MCF 10A (cell line): ENCODE measurements at regions not wholly inside any gene's neighbourhood (a gene's known extent, or its start where the extent isn't known, plus 50 kb on each side); places are given as distances from the start of the nearest gene placed in this dataset.

Experiments used
- BruUV-seq: library from RNA; stranded (reverse); fragments of 400-500 nt; replicated peaks from 2 replicates; lab custom pipeline; 2021; lab: Mats Ljungman, UMichigan
- CTCF ChIA-PET: fragments of 300-600 bp; sonication (Branson Sonifier 250); formaldehyde crosslinking; extraction: SDS; loops from one replicate; lab custom pipeline; 2021; ENCODE audit warnings: antibody characterized with exemption, inconsistent platforms; lab: Yijun Ruan, JAX
- POLR2A ChIA-PET: fragments of 300-600, 350-650 bp; sonication (Branson Sonifier 250); formaldehyde crosslinking; extraction: SDS; loops from one replicate; lab custom pipeline; 2020; ENCODE audit warnings: antibody characterized with exemption, inconsistent platforms; lab: Yijun Ruan, JAX
- DNase-seq: peaks from one replicate; pipeline ENCODE4 v3.0.0-alpha.2; 2018; ENCODE audit not compliant: unreplicated experiment
- H3K27ac Mint-ChIP-seq: one replicate; pipeline ENCODE4 v1.8.0; 2022; ENCODE audit warnings: mild to moderate bottlenecking, low read depth, mixed read lengths; ENCODE audit not compliant: unreplicated experiment
- H3K27me3 Mint-ChIP-seq: one replicate; pipeline ENCODE4 v1.8.0; 2022; ENCODE audit warnings: mixed read lengths; ENCODE audit not compliant: insufficient read depth, unreplicated experiment
- H3K36me3 Mint-ChIP-seq: one replicate; pipeline ENCODE4 v1.8.0; 2022; ENCODE audit warnings: mild to moderate bottlenecking, moderate library complexity, mixed read lengths; ENCODE audit not compliant: insufficient read depth, unreplicated experiment
- H3K4me1 Mint-ChIP-seq: one replicate; pipeline ENCODE4 v1.8.0; 2022; ENCODE audit warnings: mixed read lengths; ENCODE audit not compliant: insufficient read depth, unreplicated experiment
- H3K4me3 Mint-ChIP-seq: one replicate; pipeline ENCODE4 v1.8.0; 2022; ENCODE audit warnings: mild to moderate bottlenecking, moderate library complexity, mixed read lengths; ENCODE audit not compliant: unreplicated experiment
- H3K9me3 Mint-ChIP-seq: one replicate; pipeline ENCODE4 v1.8.0; 2022; ENCODE audit warnings: mixed read lengths; ENCODE audit not compliant: unreplicated experiment
- intact Hi-C: fragments of 100-400 bp; cut with micrococcal nuclease; formaldehyde crosslinking; loops from 2 replicates; pipeline ENCODE4 v1.14.1; 2022
- TF ChIP-seq, protein P1 (sequence below): fragments of 200-600 bp; IDR thresholded peaks from one replicate; pipeline ENCODE4 v1.8.0; 2022; ENCODE audit warnings: antibody characterized with exemption, mild to moderate bottlenecking; ENCODE audit not compliant: unreplicated experiment

GRCh38 chr20:58586565-58587093, 64.5 kb upstream of the STX16 start:
- BruUV-seq, result no TSS peak
- H3K27me3 Mint-ChIP-seq, result peaks cover 53% of the 10 kb centered on the region
- CTCF ChIA-PET, result interaction anchor here (0.5 kb wide), 1 partner anchor 352 kb away, joined by 3 read pairs; no protein-coding TSS in a partner anchor
- POLR2A ChIA-PET, result no interaction called here
- H3K27ac Mint-ChIP-seq, result no peak overlapping the region
- no peaks in the 10 kb centered on the region for H3K36me3 Mint-ChIP-seq
- H3K4me1 Mint-ChIP-seq, result no peaks in the 10 kb centered on the region
- peaks cover 5% of the 10 kb centered on the region for H3K9me3 Mint-ChIP-seq
- DNase-seq, result no peak
- intact Hi-C loops, result no loop called here
- no peak overlapping the region for H3K4me3 Mint-ChIP-seq
- TF ChIP-seq, protein P1, sequence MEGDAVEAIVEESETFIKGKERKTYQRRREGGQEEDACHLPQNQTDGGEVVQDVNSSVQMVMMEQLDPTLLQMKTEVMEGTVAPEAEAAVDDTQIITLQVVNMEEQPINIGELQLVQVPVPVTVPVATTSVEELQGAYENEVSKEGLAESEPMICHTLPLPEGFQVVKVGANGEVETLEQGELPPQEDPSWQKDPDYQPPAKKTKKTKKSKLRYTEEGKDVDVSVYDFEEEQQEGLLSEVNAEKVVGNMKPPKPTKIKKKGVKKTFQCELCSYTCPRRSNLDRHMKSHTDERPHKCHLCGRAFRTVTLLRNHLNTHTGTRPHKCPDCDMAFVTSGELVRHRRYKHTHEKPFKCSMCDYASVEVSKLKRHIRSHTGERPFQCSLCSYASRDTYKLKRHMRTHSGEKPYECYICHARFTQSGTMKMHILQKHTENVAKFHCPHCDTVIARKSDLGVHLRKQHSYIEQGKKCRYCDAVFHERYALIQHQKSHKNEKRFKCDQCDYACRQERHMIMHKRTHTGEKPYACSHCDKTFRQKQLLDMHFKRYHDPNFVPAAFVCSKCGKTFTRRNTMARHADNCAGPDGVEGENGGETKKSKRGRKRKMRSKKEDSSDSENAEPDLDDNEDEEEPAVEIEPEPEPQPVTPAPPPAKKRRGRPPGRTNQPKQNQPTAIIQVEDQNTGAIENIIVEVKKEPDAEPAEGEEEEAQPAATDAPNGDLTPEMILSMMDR, result no peak

DNA sequence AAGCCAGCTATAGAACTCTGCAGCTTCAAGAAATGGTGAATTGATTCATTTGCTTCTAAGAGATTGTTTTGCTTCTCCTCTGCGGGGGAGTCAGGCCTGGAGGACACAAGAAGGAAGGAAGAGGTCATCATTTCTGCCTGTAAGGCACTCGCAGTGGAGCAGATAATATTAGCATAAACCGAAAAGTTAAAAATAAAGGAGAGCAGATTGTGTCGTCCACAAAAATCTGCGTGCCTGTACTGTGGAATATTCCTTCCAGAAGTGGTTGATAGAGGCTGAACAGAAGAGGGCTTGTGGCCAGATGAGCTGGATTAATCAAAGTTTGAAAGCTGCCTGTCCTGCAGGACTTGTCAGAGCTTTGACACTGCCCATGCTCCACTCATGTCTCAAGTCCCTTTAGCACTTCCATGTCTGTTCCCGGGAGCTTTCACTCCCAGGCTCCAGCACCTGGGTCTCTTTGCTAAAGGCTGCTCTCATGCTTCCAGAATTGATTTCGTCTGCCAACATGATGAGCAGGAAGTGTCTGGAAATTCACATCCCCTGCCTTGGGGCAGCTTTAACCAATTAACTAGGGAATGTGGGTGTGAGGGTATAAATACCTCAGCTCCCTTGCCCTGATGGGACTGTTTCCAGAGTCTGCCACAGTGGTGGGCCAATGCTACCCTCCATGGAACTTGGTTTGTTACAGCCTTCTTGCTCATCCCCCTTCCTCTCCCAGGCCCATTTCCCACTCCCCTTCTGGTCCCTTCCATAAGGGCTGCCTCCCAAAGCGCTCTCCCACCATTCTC, 65.1 kb upstream of the STX16 start:
- H3K4me3 Mint-ChIP-seq, result no peak overlapping the region
- H3K9me3 Mint-ChIP-seq, result peaks cover 7% of the 10 kb centered on the region
- H3K4me1 Mint-ChIP-seq, result no peaks in the 10 kb centered on the region
- no peak overlapping the region for H3K27ac Mint-ChIP-seq
- TF ChIP-seq, protein P1, result no peak
- H3K36me3 Mint-ChIP-seq, result no peaks in the 10 kb centered on the region
- H3K27me3 Mint-ChIP-seq, result peaks cover 53% of the 10 kb centered on the region
- CTCF ChIA-PET, result no interaction called here
- intact Hi-C loops, result no loop called here
- DNase-seq, result no peak
- no TSS peak for BruUV-seq
- POLR2A ChIA-PET, result no interaction called here

- intact Hi-C loops, result no loop called here
- H3K27ac Mint-ChIP-seq, result no peak overlapping the region
- no peaks in the 10 kb centered on the region for H3K36me3 Mint-ChIP-seq
- H3K9me3 Mint-ChIP-seq, result peaks cover 7% of the 10 kb centered on the region
- TF ChIP-seq, protein P1, result no peak
- H3K27me3 Mint-ChIP-seq, result peaks cover 51% of the 10 kb centered on the region
- BruUV-seq, result no TSS peak
- no peaks in the 10 kb centered on the region for H3K4me1 Mint-ChIP-seq
- POLR2A ChIA-PET, result no interaction called here
- no peak overlapping the region for H3K4me3 Mint-ChIP-seq
- CTCF ChIA-PET, result interaction anchor here (0.5 to 0.8 kb wide), 2 partner anchors 30 to 74 kb away, joined by 3 to 4 read pairs; no protein-coding TSS in a partner anchor
- no peak for DNase-seq
Observed at GRCh38 chr20:58584881-58585752, 66.0 kb upstream of the STX16 start.
